ENCODE measurements at regions not wholly inside any gene's neighbourhood (a gene's known extent, or its start where the extent isn't known, plus 50 kb on each side); places are given as distances from the start of the nearest gene placed in this dataset.

GRCh38 chr11:44443836-44444769, 121.4 kb upstream of the CD82 start:
- H3K4me3 ChIP-seq (ENCODE audit: low read depth, low read length), result no peak overlapping the region
- DNase-seq (ENCODE audit: low read depth), result no peak
- no peak for TF ChIP-seq CTCF (IDR thresholded peaks at IDR 0.05; ENCODE audit: control insufficient read depth, extremely low read depth, insufficient read depth)

- H3K4me3 ChIP-seq (ENCODE audit: low read depth, low read length), result no peak overlapping the region
- TF ChIP-seq CTCF (IDR thresholded peaks at IDR 0.05; ENCODE audit: control insufficient read depth, extremely low read depth, insufficient read depth), result no peak
- no peak for DNase-seq (ENCODE audit: low read depth)
These were observed 120.6 kb upstream of the CD82 start for GRCh38 chr11:44444770-44445321.

- no peak for TF ChIP-seq CTCF (IDR thresholded peaks at IDR 0.05; ENCODE audit: control insufficient read depth, extremely low read depth, insufficient read depth)
- DNase-seq (ENCODE audit: low read depth), result no peak
These were observed 119.7 kb upstream of the CD82 start for GRCh38 chr11:44445500-44446365.

GRCh38 chr11:44446366-44446762, 119.1 kb upstream of the CD82 start:
- no peak overlapping the region for H3K4me3 ChIP-seq (ENCODE audit: low read depth, low read length)
- no peak for DNase-seq (ENCODE audit: low read depth)
- no peak for TF ChIP-seq CTCF (IDR thresholded peaks at IDR 0.05; ENCODE audit: control insufficient read depth, extremely low read depth, insufficient read depth)

More at GRCh38 chr11:44445500-44446365, 119.7 kb upstream of the CD82 start:
- no peak overlapping the region for H3K4me3 ChIP-seq (ENCODE audit: low read depth, low read length)

- no peak overlapping the region for H3K4me3 ChIP-seq (ENCODE audit: low read depth, low read length)
- no peak for TF ChIP-seq CTCF (IDR thresholded peaks at IDR 0.05; ENCODE audit: control insufficient read depth, extremely low read depth, insufficient read depth)
- no peak for DNase-seq (ENCODE audit: low read depth)
These were observed 118.3 kb upstream of the CD82 start for GRCh38 chr11:44446996-44447771.

GRCh38 chr11:44450295-44450932, 115.0 kb upstream of the CD82 start:
- DNase-seq (ENCODE audit: low read depth), result no peak
- no peak for TF ChIP-seq CTCF (IDR thresholded peaks at IDR 0.05; ENCODE audit: control insufficient read depth, extremely low read depth, insufficient read depth)

More at GRCh38 chr11:44450295-44450932, 115.0 kb upstream of the CD82 start:
- H3K4me3 ChIP-seq (ENCODE audit: low read depth, low read length), result no peak overlapping the region

Measured in LNCaP clone FGC (cell line).